Keratinocyte (primary cell): ENCODE measurements at regions not wholly inside any gene's neighbourhood (a gene's known extent, or its start where the extent isn't known, plus 50 kb on each side); places are given as distances from the start of the nearest gene placed in this dataset.

Source experiments
- DNase-seq: peaks from one replicate; pipeline ENCODE4 v3.0.0-alpha.2; 2011; ENCODE audit warnings: low read depth, missing footprints, low spot score
- FAIRE-seq: peaks from 2 replicates; lab custom pipeline; 2011; peaks lifted over from hg19 to GRCh38; lab: Jason Lieb, UNC
- H2AFZ ChIP-seq: 2 replicates; pipeline ENCODE4 v1.6.0; 2012; ENCODE audit warnings: low read length, control low read depth, inconsistent platforms; ENCODE audit not compliant: control insufficient read depth
- H3K27ac ChIP-seq: 2 replicates; pipeline ENCODE4 v1.5.1; 2011; ENCODE audit warnings: low read length; ENCODE audit not compliant: control insufficient read depth, insufficient read depth
- H3K27me3 ChIP-seq: 3 replicates; pipeline ENCODE4 v1.6.0; 2011; ENCODE audit warnings: low read length; ENCODE audit not compliant: control insufficient read depth, insufficient read depth; ENCODE audit errors: extremely low read depth
- H3K36me3 ChIP-seq, 2 experiments: 2 replicates in 1 of 2; 3 replicates in 1 of 2; pipeline ENCODE4 v1.5.1; 2011; ENCODE audit warnings: low read length in 2 of 2, mild to moderate bottlenecking in 1 of 2; ENCODE audit not compliant: control insufficient read depth in 2 of 2, insufficient read depth in 2 of 2; ENCODE audit errors: extremely low read depth in 1 of 2
- H3K4me1 ChIP-seq: 3 replicates; pipeline ENCODE4 v1.5.1; 2011; ENCODE audit warnings: low read length; ENCODE audit not compliant: control insufficient read depth, insufficient read depth; ENCODE audit errors: extremely low read depth
- H3K4me2 ChIP-seq: 3 replicates; pipeline ENCODE4 v1.6.0; 2011; ENCODE audit warnings: low read depth, low read length; ENCODE audit not compliant: control insufficient read depth, insufficient read depth; ENCODE audit errors: extremely low read depth
- H3K4me3 ChIP-seq, 3 experiments: fragments of 200-600 bp in 1 of 3; sonication (generic) in 1 of 3; 2 replicates in 2 of 3; 3 replicates in 1 of 3; pipeline ENCODE4 v1.5.1; 2011 to 2016; ENCODE audit warnings: low read length in 3 of 3, mild to moderate bottlenecking in 3 of 3, control low read depth in 2 of 3, inconsistent platforms in 1 of 3, low read depth in 1 of 3, mixed read lengths in 1 of 3, mixed run types in 1 of 3, moderate library complexity in 1 of 3; ENCODE audit not compliant: control insufficient read depth in 2 of 3, insufficient read depth in 2 of 3; ENCODE audit errors: extremely low read depth in 1 of 3
- H3K79me2 ChIP-seq: 2 replicates; pipeline ENCODE4 v1.6.0; 2012; ENCODE audit warnings: low read length; ENCODE audit not compliant: control insufficient read depth, insufficient read depth
- H3K9ac ChIP-seq: 3 replicates; pipeline ENCODE4 v1.6.0; 2011; ENCODE audit warnings: low read length; ENCODE audit not compliant: control insufficient read depth, insufficient read depth; ENCODE audit errors: extremely low read depth
- H3K9me1 ChIP-seq: 3 replicates; pipeline ENCODE4 v1.6.0; 2011; ENCODE audit warnings: low read length; ENCODE audit not compliant: control insufficient read depth, insufficient read depth; ENCODE audit errors: extremely low read depth
- H3K9me3 ChIP-seq: 2 replicates; pipeline ENCODE4 v1.5.1; 2012; ENCODE audit warnings: low read depth, low read length; ENCODE audit not compliant: control insufficient read depth
- H4K20me1 ChIP-seq: 3 replicates; pipeline ENCODE4 v1.6.0; 2011; ENCODE audit warnings: low read length; ENCODE audit not compliant: control insufficient read depth, insufficient read depth; ENCODE audit errors: extremely low read depth
- EZH2 ChIP-seq: IDR thresholded peaks from one replicate; pipeline ENCODE4 v1.6.1; 2012; ENCODE audit warnings: inconsistent platforms, mild to moderate bottlenecking, low read length, moderate library complexity
- dilution Hi-C: fragments of 300-500 bp; cut with MboI; formaldehyde crosslinking; loops from one replicate; pipeline ENCODE4 v1.7.0; 2020; ENCODE audit warnings: low sequenced_read_pairs; ENCODE audit not compliant: extremely low pct_ligation_motif_present
- TF ChIP-seq, protein P1 (sequence below), 3 experiments: IDR thresholded peaks in 1 of 3; conservative IDR thresholded peaks in 1 of 3; optimal IDR thresholded peaks in 1 of 3; 2 replicates in 2 of 3; 3 replicates in 1 of 3; pipeline versions ENCODE3 to v1.5.1; 2011; ENCODE audit warnings: low read length in 3 of 3, mild to moderate bottlenecking in 3 of 3, moderate library complexity in 2 of 3, control low read depth in 1 of 3, inconsistent platforms in 1 of 3; ENCODE audit not compliant: insufficient read depth in 2 of 3; ENCODE audit errors: extremely low read depth in 1 of 3

GRCh38 chr5:25694801-25695200 lies 1050.0 kb upstream of the CDH10 start:
- H3K27ac ChIP-seq, result no peak overlapping the region
- H2AFZ ChIP-seq, result no peak overlapping the region
- no peak overlapping the region for H3K9ac ChIP-seq
- TF ChIP-seq, protein P1, sequence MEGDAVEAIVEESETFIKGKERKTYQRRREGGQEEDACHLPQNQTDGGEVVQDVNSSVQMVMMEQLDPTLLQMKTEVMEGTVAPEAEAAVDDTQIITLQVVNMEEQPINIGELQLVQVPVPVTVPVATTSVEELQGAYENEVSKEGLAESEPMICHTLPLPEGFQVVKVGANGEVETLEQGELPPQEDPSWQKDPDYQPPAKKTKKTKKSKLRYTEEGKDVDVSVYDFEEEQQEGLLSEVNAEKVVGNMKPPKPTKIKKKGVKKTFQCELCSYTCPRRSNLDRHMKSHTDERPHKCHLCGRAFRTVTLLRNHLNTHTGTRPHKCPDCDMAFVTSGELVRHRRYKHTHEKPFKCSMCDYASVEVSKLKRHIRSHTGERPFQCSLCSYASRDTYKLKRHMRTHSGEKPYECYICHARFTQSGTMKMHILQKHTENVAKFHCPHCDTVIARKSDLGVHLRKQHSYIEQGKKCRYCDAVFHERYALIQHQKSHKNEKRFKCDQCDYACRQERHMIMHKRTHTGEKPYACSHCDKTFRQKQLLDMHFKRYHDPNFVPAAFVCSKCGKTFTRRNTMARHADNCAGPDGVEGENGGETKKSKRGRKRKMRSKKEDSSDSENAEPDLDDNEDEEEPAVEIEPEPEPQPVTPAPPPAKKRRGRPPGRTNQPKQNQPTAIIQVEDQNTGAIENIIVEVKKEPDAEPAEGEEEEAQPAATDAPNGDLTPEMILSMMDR (optimal IDR thresholded peaks at IDR 0.05 in 1 of 3, IDR thresholded peaks at IDR 0.05 in 1 of 3, conservative IDR thresholded peaks at IDR 0.05 in 1 of 3; ENCODE audit: extremely low read depth in 1 of 3, insufficient read depth in 2 of 3, low read length in 3 of 3), result no peak
- TF ChIP-seq EZH2, result no peak
- no peaks in the 10 kb centered on the region for H3K27me3 ChIP-seq
- H3K4me3 ChIP-seq, result no peak overlapping the region
- H3K36me3 ChIP-seq, result no peaks in the 10 kb centered on the region
- H3K9me1 ChIP-seq, result no peaks in the 10 kb centered on the region
- no peak overlapping the region for H3K4me2 ChIP-seq
- FAIRE-seq, result no peak
- H3K9me3 ChIP-seq, result no peaks in the 10 kb centered on the region
- no peaks in the 10 kb centered on the region for H3K79me2 ChIP-seq
- dilution Hi-C loops, result no loop called here
- DNase-seq, result no peak
- H3K4me1 ChIP-seq, result no peaks in the 10 kb centered on the region
- H4K20me1 ChIP-seq, result no peaks in the 10 kb centered on the region

GRCh38 chr5:25688156-25688555 lies 1043.4 kb upstream of the CDH10 start:
- no peak for FAIRE-seq
- H3K36me3 ChIP-seq, result no peaks in the 10 kb centered on the region
- no peaks in the 10 kb centered on the region for H4K20me1 ChIP-seq
- TF ChIP-seq, protein P1 (optimal IDR thresholded peaks at IDR 0.05 in 1 of 3, IDR thresholded peaks at IDR 0.05 in 1 of 3, conservative IDR thresholded peaks at IDR 0.05 in 1 of 3; ENCODE audit: extremely low read depth in 1 of 3, insufficient read depth in 2 of 3, low read length in 3 of 3), result no peak
- no peak for TF ChIP-seq EZH2
- H3K79me2 ChIP-seq, result no peaks in the 10 kb centered on the region
- DNase-seq, result no peak
- no peaks in the 10 kb centered on the region for H3K9me1 ChIP-seq
- H3K9me3 ChIP-seq, result no peaks in the 10 kb centered on the region
- H3K9ac ChIP-seq, result no peak overlapping the region
- no peak overlapping the region for H3K27ac ChIP-seq
- dilution Hi-C loops, result no loop called here
- no peaks in the 10 kb centered on the region for H3K4me1 ChIP-seq
- H3K27me3 ChIP-seq, result no peaks in the 10 kb centered on the region
- no peak overlapping the region for H2AFZ ChIP-seq
- no peak overlapping the region for H3K4me2 ChIP-seq
- no peak overlapping the region for H3K4me3 ChIP-seq
